KMS-11 (cell line): ENCODE measurements at regions not wholly inside any gene's neighbourhood (a gene's known extent, or its start where the extent isn't known, plus 50 kb on each side); places are given as distances from the start of the nearest gene placed in this dataset.

Experiments
- H2AFZ ChIP-seq: fragments of 200-600 bp; sonication (generic); 2 replicates; pipeline ENCODE4 v1.6.1; 2016; ENCODE audit warnings: antibody characterized with exemption, mixed run types, low read depth
- H3K27ac ChIP-seq: fragments of 200-600 bp; sonication (generic); 2 replicates; pipeline ENCODE4 v1.6.1; 2016; ENCODE audit warnings: mild to moderate bottlenecking, mixed run types
- H3K27me3 ChIP-seq: fragments of 200-600 bp; sonication (generic); 2 replicates; pipeline ENCODE4 v1.6.1; 2017; ENCODE audit warnings: mild to moderate bottlenecking, low read depth, mixed run types, moderate library complexity; ENCODE audit not compliant: insufficient read depth
- H3K36me3 ChIP-seq: fragments of 200-600 bp; sonication (generic); 2 replicates; pipeline ENCODE4 v1.6.1; 2017; ENCODE audit warnings: mild to moderate bottlenecking, mixed run types; ENCODE audit not compliant: insufficient read depth
- H3K4me1 ChIP-seq: fragments of 200-600 bp; sonication (generic); 2 replicates; pipeline ENCODE4 v1.6.1; 2016; ENCODE audit warnings: mild to moderate bottlenecking, low read depth, mixed run types; ENCODE audit not compliant: poor library complexity, severe bottlenecking
- H3K4me2 ChIP-seq: fragments of 200-600 bp; sonication (generic); 2 replicates; pipeline ENCODE4 v1.7.0; 2016; ENCODE audit warnings: mild to moderate bottlenecking, mixed run types
- H3K4me3 ChIP-seq: fragments of 200-600 bp; sonication (generic); IDR thresholded peaks from 2 replicates; pipeline ENCODE4 v1.6.1; 2017; ENCODE audit warnings: low read depth, low read length, mixed read lengths; ENCODE audit not compliant: insufficient read depth
- H3K79me2 ChIP-seq: fragments of 200-600 bp; sonication (generic); 2 replicates; pipeline ENCODE4 v1.6.1; 2016; ENCODE audit warnings: low read depth, mixed run types; ENCODE audit not compliant: insufficient read depth
- H3K9ac ChIP-seq: fragments of 200-600 bp; sonication (generic); 2 replicates; pipeline ENCODE4 v1.6.1; 2016; ENCODE audit warnings: mild to moderate bottlenecking, mixed run types
- H4K20me1 ChIP-seq: fragments of 200-600 bp; sonication (generic); 2 replicates; pipeline ENCODE4 v1.6.1; 2016; ENCODE audit warnings: mild to moderate bottlenecking, mixed run types; ENCODE audit not compliant: insufficient read depth
- CTCF ChIP-seq: fragments of 200-600 bp; sonication (generic); conservative IDR thresholded peaks from 2 replicates; pipeline ENCODE4 v1.6.1; 2017; ENCODE audit warnings: low read depth, mild to moderate bottlenecking, antibody characterized with exemption, low read length, moderate library complexity, mixed read lengths

- no peak overlapping the region for H2AFZ ChIP-seq
- H3K79me2 ChIP-seq = no peaks in the 10 kb centered on the region
- no peaks in the 10 kb centered on the region for H3K4me1 ChIP-seq
- no peaks in the 10 kb centered on the region for H3K36me3 ChIP-seq
- H3K27me3 ChIP-seq = no peaks in the 10 kb centered on the region
- H3K4me3 ChIP-seq = no peak overlapping the region
- no peak overlapping the region for H3K9ac ChIP-seq
- H3K27ac ChIP-seq = no peak overlapping the region
- no peaks in the 10 kb centered on the region for H4K20me1 ChIP-seq
- TF ChIP-seq CTCF = no peak
- H3K4me2 ChIP-seq = no peak overlapping the region
Observed at GRCh38 chr3:74534611-74535010, 79.8 kb downstream of the CNTN3 start.

GRCh38 chr3:74532446-74532845, 82.0 kb downstream of the CNTN3 start:
- Histone ChIP-seq H2AFZ (no peak overlapping the region), H3K27ac (no peak overlapping the region)
- TF ChIP-seq CTCF = no peak

GRCh38 chr3:74531491-74531890, 83.0 kb downstream of the CNTN3 start:
- Histone ChIP-seq H3K4me3 (no peak overlapping the region), H3K36me3 (no peaks in the 10 kb centered on the region), H3K79me2 (no peaks in the 10 kb centered on the region), H3K27ac (no peak overlapping the region), H3K9ac (no peak overlapping the region), H3K4me2 (no peak overlapping the region), H3K27me3 (no peaks in the 10 kb centered on the region), H3K4me1 (no peaks in the 10 kb centered on the region), H4K20me1 (no peaks in the 10 kb centered on the region), H2AFZ (no peak overlapping the region)
- no peak for TF ChIP-seq CTCF

More at GRCh38 chr3:74532446-74532845, 82.0 kb downstream of the CNTN3 start:
- Histone ChIP-seq H3K4me2 (no peak overlapping the region), H3K79me2 (no peaks in the 10 kb centered on the region), H3K27me3 (no peaks in the 10 kb centered on the region), H3K36me3 (no peaks in the 10 kb centered on the region), H3K4me1 (no peaks in the 10 kb centered on the region), H3K9ac (no peak overlapping the region), H4K20me1 (no peaks in the 10 kb centered on the region), H3K4me3 (no peak overlapping the region)

- Histone ChIP-seq H3K27me3 (no peaks in the 10 kb centered on the region), H3K79me2 (no peaks in the 10 kb centered on the region), H3K9ac (no peak overlapping the region), H3K27ac (no peak overlapping the region), H3K4me2 (no peak overlapping the region), H4K20me1 (no peaks in the 10 kb centered on the region), H2AFZ (no peak overlapping the region), H3K4me3 (no peak overlapping the region), H3K4me1 (no peaks in the 10 kb centered on the region), H3K36me3 (no peaks in the 10 kb centered on the region)
- TF ChIP-seq CTCF = no peak
Observed at GRCh38 chr3:74529145-74529544, 85.3 kb downstream of the CNTN3 start.
